A549 (cell line): ENCODE measurements at regions not wholly inside any gene's neighbourhood (a gene's known extent, or its start where the extent isn't known, plus 50 kb on each side); places are given as distances from the start of the nearest gene placed in this dataset.

Experiments used
- ATAC-seq, 2 experiments: fragments of 200-7000 bp in 1 of 2; fragments of >200 bp in 1 of 2; cut with Nextera tagmentation in 1 of 2; cut with Tn5 transposase in 1 of 2; 3 replicates each; pipeline versions ENCODE4 v1.8.0 to v1.9.1; 2018 to 2020; ENCODE audit warnings: mild to moderate bottlenecking in 1 of 2, moderate library complexity in 1 of 2
- CTCF ChIA-PET: fragments of 300-600 bp; sonication (Branson Sonifier 250); formaldehyde crosslinking; extraction: SDS; loops from one replicate; lab custom pipeline; 2021; ENCODE audit warnings: antibody characterized with exemption, inconsistent platforms; lab: Yijun Ruan, JAX
- POLR2A ChIA-PET: fragments of 350-600 bp; formaldehyde crosslinking; extraction: SDS; loops from one replicate; lab custom pipeline; 2021; ENCODE audit warnings: antibody characterized with exemption, inconsistent platforms; lab: Yijun Ruan, JAX
- DNase-seq, 2 experiments: peaks; one replicate each; pipeline versions ENCODE4 v3.0.0 to v3.0.0-alpha.2; 2011 to 2016; ENCODE audit warnings: low read depth in 1 of 2, low spot score in 1 of 2
- FAIRE-seq: peaks from 2 replicates; lab custom pipeline; 2011; peaks lifted over from hg19 to GRCh38; lab: Jason Lieb, UNC
- H3K27ac ChIP-seq, 2 experiments: fragments of >200 bp; sonication (Bioruptor Twin); formaldehyde crosslinking; 3 replicates each; pipeline ENCODE4 v1.5.1; 2016 to 2017
- H3K4me1 ChIP-seq: fragments of >200 bp; sonication (Bioruptor Twin); formaldehyde crosslinking; 3 replicates; pipeline ENCODE4 v1.6.1; 2016
- H3K4me2 ChIP-seq: fragments of >200 bp; sonication (Bioruptor Twin); formaldehyde crosslinking; 3 replicates; pipeline ENCODE4 v1.6.1; 2016
- H3K4me3 ChIP-seq: fragments of >200 bp; sonication (Bioruptor Twin); formaldehyde crosslinking; 3 replicates; pipeline ENCODE4 v1.5.1; 2016
- H3K9me3 ChIP-seq: fragments of >200 bp; sonication (Bioruptor Twin); formaldehyde crosslinking; 3 replicates; pipeline ENCODE4 v1.6.1; 2016
- BCL3 ChIP-seq: fragments of >200 bp; sonication (Bioruptor Twin); formaldehyde crosslinking; IDR thresholded peaks from 3 replicates; pipeline ENCODE4 v1.6.1; 2016
- BHLHE40 ChIP-seq: IDR thresholded peaks from 2 replicates; pipeline ENCODE4 v1.6.1; 2012; ENCODE audit warnings: low read depth, low read length, inconsistent platforms
- EHF ChIP-seq: fragments of 250-450 bp; sonication (Bioruptor Pico); IDR thresholded peaks from 2 replicates; pipeline ENCODE4 v1.5.0; 2020; ENCODE audit warnings: mild to moderate bottlenecking
- EP300 ChIP-seq, 2 experiments: fragments of >200 bp; sonication (Bioruptor Twin); formaldehyde crosslinking; IDR thresholded peaks; 2 replicates in 1 of 2; 3 replicates in 1 of 2; pipeline ENCODE4 v1.6.1; 2016 to 2017
- ESRRA ChIP-seq: fragments of 150-350 bp; IDR thresholded peaks from 2 replicates; pipeline ENCODE4 v1.6.1; 2014; ENCODE audit warnings: mild to moderate bottlenecking, low read length, borderline replicate concordance
- HEYL ChIP-seq: fragments of 250-450 bp; sonication (Bioruptor Pico); IDR thresholded peaks from 2 replicates; pipeline ENCODE4 v1.8.0; 2021; ENCODE audit warnings: mild to moderate bottlenecking, moderate library complexity
- KDM1A ChIP-seq: fragments of 200-600 bp; sonication (generic); IDR thresholded peaks from 2 replicates; pipeline ENCODE4 v1.6.1; 2016; ENCODE audit warnings: low read depth, mild to moderate bottlenecking
- MAFK ChIP-seq: fragments of 450-650 bp; IDR thresholded peaks from 2 replicates; pipeline ENCODE4 v1.6.1; 2014; ENCODE audit not compliant: partially characterized antibody
- NPAS2 ChIP-seq: fragments of 250-450 bp; sonication (Bioruptor Pico); IDR thresholded peaks from 2 replicates; pipeline ENCODE4 v1.8.0; 2022; ENCODE audit warnings: mild to moderate bottlenecking, moderate library complexity, borderline replicate concordance
- NR3C1 ChIP-seq: fragments of >200 bp; sonication (Bioruptor Twin); formaldehyde crosslinking; IDR thresholded peaks from 3 replicates; pipeline ENCODE4 v1.6.1; 2017
- RNF2 ChIP-seq: fragments of 200-600 bp; sonication (generic); IDR thresholded peaks from 2 replicates; pipeline ENCODE4 v1.6.1; 2016; ENCODE audit warnings: low read depth, mild to moderate bottlenecking, antibody characterized with exemption, moderate library complexity, borderline replicate concordance
- SREBF2 ChIP-seq: fragments of 450-650 bp; IDR thresholded peaks from 2 replicates; pipeline ENCODE4 v1.6.1; 2014; ENCODE audit warnings: mild to moderate bottlenecking, moderate library complexity
- USF2 ChIP-seq: fragments of 450-650 bp; IDR thresholded peaks from 2 replicates; pipeline ENCODE4 v1.6.1; 2014; ENCODE audit warnings: antibody characterized with exemption
- ZSCAN20 ChIP-seq: fragments of 250-450 bp; sonication (Bioruptor Pico); IDR thresholded peaks from 2 replicates; pipeline ENCODE4 v1.8.0; 2022; ENCODE audit warnings: mild to moderate bottlenecking, moderate library complexity
- WGBS: methylation state at CpG from one replicate; pipeline ENCODE4 v1.1.6; 2017; ENCODE audit errors: missing lambda C conversion rate; 5-methylcytosine and 5-hydroxymethylcytosine counted together
- TF ChIP-seq, protein P1 (sequence below): IDR thresholded peaks from 2 replicates; pipeline ENCODE4 v1.6.1; 2012
- TF ChIP-seq, protein P2 (sequence below): fragments of 150-350 bp; IDR thresholded peaks from 2 replicates; pipeline ENCODE4 v1.6.1; 2014; ENCODE audit warnings: low read depth, mild to moderate bottlenecking, low read length
- TF ChIP-seq, protein P3 (sequence below): fragments of 250-450 bp; sonication (Bioruptor Pico); IDR thresholded peaks from 2 replicates; pipeline ENCODE4 v1.5.0; 2020; ENCODE audit warnings: low read depth, mild to moderate bottlenecking, moderate library complexity

- Histone ChIP-seq H3K27ac (no peak overlapping the region), H3K9me3 (no peaks in the 10 kb centered on the region)
- TF ChIP-seq NR3C1, result no peak
- TF ChIP-seq HEYL (CRISPR knock-in tag), result no peak
- TF ChIP-seq, all 56 proteins: peak for 0
- ChIA-PET POLR2A (no interaction called here), CTCF (no interaction called here)
- DNase-seq (no peak), ATAC-seq (no peak), FAIRE-seq (no peak)
- no peaks in the 10 kb centered on the region for H3K4me1 ChIP-seq
- H3K4me3 ChIP-seq, result no peak overlapping the region
- no peak overlapping the region for H3K4me2 ChIP-seq
- 0% methylated on average over 1 of the region's 2 CpGs for WGBS
Measured at GRCh38 chr11:29826878-29827277, 190.0 kb downstream of the KCNA4 start.

DNA sequence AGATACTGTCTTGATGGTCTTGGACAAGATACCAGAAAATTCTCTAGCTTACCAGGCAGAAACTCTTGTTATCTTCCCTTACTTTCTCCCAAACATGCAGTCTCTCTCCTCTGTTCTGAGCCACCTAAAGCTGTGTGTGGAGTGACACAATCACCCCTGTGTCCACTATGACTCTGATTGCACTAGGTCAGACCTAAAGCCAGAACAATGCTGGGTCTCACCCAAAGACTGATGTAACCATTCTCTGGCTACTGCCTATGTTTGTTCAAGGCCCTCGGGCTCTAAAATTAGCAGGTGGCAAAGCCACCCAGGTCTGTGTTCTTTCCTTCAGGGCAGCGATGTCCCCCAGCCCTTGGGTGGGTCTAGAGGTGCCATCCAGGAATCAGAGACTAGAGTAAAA is 200.5 kb downstream of the KCNA4 start:
- no peaks in the 10 kb centered on the region for H3K9me3 ChIP-seq
- FAIRE-seq, result no peak
- ChIA-PET POLR2A (no interaction called here), CTCF (interaction anchor here (1.6 kb wide), 1 partner anchor 10 kb away, joined by 4 read pairs; no protein-coding TSS in a partner anchor)
- no peak overlapping the region for H3K27ac ChIP-seq
- no peak for ATAC-seq
- H3K4me1 ChIP-seq, result no peaks in the 10 kb centered on the region
- DNase-seq, result no peak
- TF ChIP-seq USF2 (no peak), BCL3 (no peak), KDM1A (no peak)
- WGBS, result 0% methylated on average over 2 of the region's 2 CpGs
- no peak overlapping the region for H3K4me2 ChIP-seq
- H3K4me3 ChIP-seq, result no peak overlapping the region

DNA sequence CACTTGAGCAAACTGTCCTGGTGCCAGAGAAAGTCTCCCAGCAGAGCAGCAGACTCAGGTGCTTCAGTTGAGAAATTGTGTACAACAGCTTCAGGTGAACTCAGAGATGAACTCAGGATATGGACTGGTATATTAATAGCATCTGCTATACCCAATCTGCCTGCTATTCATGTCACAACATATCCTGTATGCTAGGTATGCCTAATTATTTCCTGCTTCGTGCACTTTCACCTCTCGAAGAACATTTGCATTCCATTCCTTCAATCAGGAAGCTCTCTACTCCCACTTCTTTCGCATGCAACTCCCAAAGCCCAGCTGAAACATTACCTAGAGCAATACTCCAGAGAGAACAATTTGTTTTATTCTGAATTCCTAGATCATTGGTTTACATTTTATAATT is 207.7 kb downstream of the KCNA4 start:
- CTCF ChIA-PET, result no interaction called here
- no peaks in the 10 kb centered on the region for H3K9me3 ChIP-seq
- H3K27ac ChIP-seq, result no peak overlapping the region
- DNase-seq (no peak), FAIRE-seq (no peak), ATAC-seq (no peak)
- H3K4me3 ChIP-seq, result no peak overlapping the region
- H3K4me1 ChIP-seq, result no peaks in the 10 kb centered on the region
- TF ChIP-seq EP300 (IDR thresholded peaks at IDR 0.05) (no peak), EHF (no peak), RNF2 (no peak), ZSCAN20 (CRISPR knock-in tag) (no peak), ESRRA (no peak), BHLHE40 (no peak), NR3C1 (no peak), NPAS2 (no peak), SREBF2 (no peak), MAFK (no peak)
- TF ChIP-seq, protein P1, sequence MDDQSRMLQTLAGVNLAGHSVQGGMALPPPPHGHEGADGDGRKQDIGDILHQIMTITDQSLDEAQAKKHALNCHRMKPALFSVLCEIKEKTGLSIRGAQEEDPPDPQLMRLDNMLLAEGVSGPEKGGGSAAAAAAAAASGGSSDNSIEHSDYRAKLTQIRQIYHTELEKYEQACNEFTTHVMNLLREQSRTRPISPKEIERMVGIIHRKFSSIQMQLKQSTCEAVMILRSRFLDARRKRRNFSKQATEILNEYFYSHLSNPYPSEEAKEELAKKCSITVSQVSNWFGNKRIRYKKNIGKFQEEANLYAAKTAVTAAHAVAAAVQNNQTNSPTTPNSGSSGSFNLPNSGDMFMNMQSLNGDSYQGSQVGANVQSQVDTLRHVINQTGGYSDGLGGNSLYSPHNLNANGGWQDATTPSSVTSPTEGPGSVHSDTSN, result no peak
- TF ChIP-seq, protein P2, sequence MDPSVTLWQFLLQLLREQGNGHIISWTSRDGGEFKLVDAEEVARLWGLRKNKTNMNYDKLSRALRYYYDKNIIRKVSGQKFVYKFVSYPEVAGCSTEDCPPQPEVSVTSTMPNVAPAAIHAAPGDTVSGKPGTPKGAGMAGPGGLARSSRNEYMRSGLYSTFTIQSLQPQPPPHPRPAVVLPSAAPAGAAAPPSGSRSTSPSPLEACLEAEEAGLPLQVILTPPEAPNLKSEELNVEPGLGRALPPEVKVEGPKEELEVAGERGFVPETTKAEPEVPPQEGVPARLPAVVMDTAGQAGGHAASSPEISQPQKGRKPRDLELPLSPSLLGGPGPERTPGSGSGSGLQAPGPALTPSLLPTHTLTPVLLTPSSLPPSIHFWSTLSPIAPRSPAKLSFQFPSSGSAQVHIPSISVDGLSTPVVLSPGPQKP, result no peak
- TF ChIP-seq, protein P3, sequence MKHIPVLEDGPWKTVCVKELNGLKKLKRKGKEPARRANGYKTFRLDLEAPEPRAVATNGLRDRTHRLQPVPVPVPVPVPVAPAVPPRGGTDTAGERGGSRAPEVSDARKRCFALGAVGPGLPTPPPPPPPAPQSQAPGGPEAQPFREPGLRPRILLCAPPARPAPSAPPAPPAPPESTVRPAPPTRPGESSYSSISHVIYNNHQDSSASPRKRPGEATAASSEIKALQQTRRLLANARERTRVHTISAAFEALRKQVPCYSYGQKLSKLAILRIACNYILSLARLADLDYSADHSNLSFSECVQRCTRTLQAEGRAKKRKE (CRISPR knock-in tag), result no peak
- TF ChIP-seq, all 56 proteins: peak for 0
- H3K4me2 ChIP-seq, result no peak overlapping the region
- POLR2A ChIA-PET, result no interaction called here
- whole genome bisulfite sequencing, result 5% methylated on average over 3 of the region's 3 CpGs
